K562 (cell line): ENCODE measurements at regions not wholly inside any gene's neighbourhood (a gene's known extent, or its start where the extent isn't known, plus 50 kb on each side); places are given as distances from the start of the nearest gene placed in this dataset.

Source experiments
- ATAC-seq: fragments of 200-7000 bp; cut with Tn5 transposase; 3 replicates; pipeline ENCODE4 v1.9.1; 2020; ENCODE audit warnings: moderate library complexity
- BruUV-seq: library from RNA; stranded (reverse); fragments of 400-500 nt; replicated peaks from 2 replicates; lab custom pipeline; 2021; lab: Mats Ljungman, UMichigan
- CTCF ChIA-PET: fragments of 300-600 bp; formaldehyde crosslinking; extraction: SDS; loops from one replicate; lab custom pipeline; 2021; ENCODE audit warnings: low intra/inter-chr PET ratio; lab: Yijun Ruan, JAX
- POLR2A ChIA-PET: fragments of 300-600, 350-650 bp; sonication (Branson Sonifier 250); formaldehyde crosslinking; extraction: SDS; loops from one replicate; lab custom pipeline; 2021; ENCODE audit warnings: antibody characterized with exemption, inconsistent platforms; lab: Yijun Ruan, JAX
- DNase-seq, 4 experiments: peaks; one replicate each; pipeline versions ENCODE4 v3.0.0 to v3.0.0-alpha.2; 2011 to 2018; ENCODE audit warnings: low spot score in 3 of 4, mixed read lengths in 3 of 4; ENCODE audit errors: extremely low read depth in 1 of 4
- FAIRE-seq: peaks from 2 replicates; lab custom pipeline; 2011; peaks lifted over from hg19 to GRCh38; lab: Jason Lieb, UNC
- H2AFZ ChIP-seq: 2 replicates; pipeline ENCODE4 v1.6.0; 2011; ENCODE audit warnings: low read depth, low read length, control low read depth, inconsistent platforms
- H3K27ac ChIP-seq: fragments of 200-600 bp; 3 replicates; pipeline ENCODE4 v1.8.0; 2011; ENCODE audit warnings: low read depth, mild to moderate bottlenecking, control low read depth, inconsistent platforms, low read length, moderate library complexity, mixed read lengths; ENCODE audit errors: extremely low read depth
- H3K27me3 ChIP-seq, 2 experiments: fragments of 300-600 bp in 1 of 2; 2 replicates in 1 of 2; 3 replicates in 1 of 2; pipeline versions ENCODE4 v1.6.0 to v1.8.0; 2011; ENCODE audit warnings: inconsistent platforms in 2 of 2, low read length in 2 of 2, mild to moderate bottlenecking in 1 of 2, mixed read lengths in 1 of 2, moderate library complexity in 1 of 2; ENCODE audit not compliant: control insufficient read depth in 2 of 2, insufficient read depth in 2 of 2
- H3K36me3 ChIP-seq: fragments of 300-600 bp; 3 replicates; pipeline ENCODE4 v1.8.0; 2011; ENCODE audit warnings: mild to moderate bottlenecking, low read length, inconsistent platforms; ENCODE audit not compliant: control insufficient read depth, insufficient read depth
- H3K4me1 ChIP-seq, 2 experiments: fragments of 200-600 bp in 1 of 2; replicated peaks in 1 of 2; 2 replicates in 1 of 2; 3 replicates in 1 of 2; pipeline versions ENCODE4 v1.5.1 to v1.8.0; 2011; ENCODE audit warnings: inconsistent platforms in 2 of 2, low read length in 2 of 2, mild to moderate bottlenecking in 1 of 2, mixed read lengths in 1 of 2, moderate library complexity in 1 of 2; ENCODE audit not compliant: control insufficient read depth in 2 of 2, insufficient read depth in 2 of 2
- H3K4me2 ChIP-seq: 2 replicates; pipeline ENCODE4 v1.6.1; 2011; ENCODE audit warnings: low read length, control low read depth, inconsistent platforms, mixed read lengths; ENCODE audit not compliant: insufficient read depth
- H3K4me3 ChIP-seq: fragments of 200-600 bp; sonication (generic), shearing (Covaris generic); 2 replicates; pipeline ENCODE4 v1.5.1; 2016; ENCODE audit warnings: control low read depth, inconsistent platforms
- H3K79me2 ChIP-seq: fragments of 200-600 bp; 3 replicates; pipeline ENCODE4 v1.8.0; 2011; ENCODE audit warnings: low read length, inconsistent platforms; ENCODE audit not compliant: control insufficient read depth, insufficient read depth
- H3K9ac ChIP-seq, 2 experiments: 2 replicates each; pipeline versions ENCODE4 v1.6.0 to v1.6.1; 2011; ENCODE audit warnings: low read depth in 2 of 2, low read length in 2 of 2, control low read depth in 1 of 2, inconsistent platforms in 1 of 2, mild to moderate bottlenecking in 1 of 2, mixed read lengths in 1 of 2; ENCODE audit not compliant: insufficient read depth in 1 of 2
- H3K9me1 ChIP-seq: one replicate; pipeline ENCODE4 v1.6.0; 2011; ENCODE audit warnings: inconsistent platforms, mild to moderate bottlenecking, low read length, moderate library complexity; ENCODE audit not compliant: control insufficient read depth, insufficient read depth
- H3K9me3 ChIP-seq: replicated peaks from 2 replicates; pipeline ENCODE4 v1.5.1; 2011; ENCODE audit warnings: low read depth, low read length, inconsistent platforms; ENCODE audit not compliant: control insufficient read depth, insufficient read depth
- H4K20me1 ChIP-seq: replicated peaks from 2 replicates; pipeline ENCODE4 v1.6.1; 2011; ENCODE audit warnings: low read length, inconsistent platforms, mixed read lengths; ENCODE audit not compliant: control insufficient read depth, insufficient read depth
- ATF3 ChIP-seq, 2 experiments: fragments of 450-650 bp in 1 of 2; sonication (generic) in 1 of 2; formaldehyde crosslinking in 1 of 2; IDR thresholded peaks in 1 of 2; conservative IDR thresholded peaks in 1 of 2; 2 replicates each; pipeline versions ENCODE4 v1.6.1 to v1.8.1; 2016 to 2023; ENCODE audit warnings: mild to moderate bottlenecking in 2 of 2, moderate library complexity in 2 of 2, inconsistent platforms in 1 of 2, missing genetic modification reagents in 1 of 2
- CREM ChIP-seq: IDR thresholded peaks from 2 replicates; pipeline ENCODE4 v1.6.1; 2014; ENCODE audit warnings: antibody characterized with exemption, low read depth
- MEIS2 ChIP-seq: fragments of 450-650 bp; IDR thresholded peaks from 2 replicates; pipeline ENCODE4 v1.6.1; 2014; ENCODE audit warnings: mild to moderate bottlenecking; ENCODE audit not compliant: partially characterized antibody
- NR1H2 ChIP-seq: sonication (generic); formaldehyde crosslinking; IDR thresholded peaks from 2 replicates; pipeline ENCODE4 v1.4.0; 2020; ENCODE audit warnings: mild to moderate bottlenecking, missing genetic modification reagents
- ZFP36 ChIP-seq: fragments of 150-350 bp; IDR thresholded peaks from 2 replicates; pipeline ENCODE4 v1.6.1; 2018; ENCODE audit warnings: low read length, low read depth; ENCODE audit not compliant: partially characterized antibody
- ZNF174 ChIP-seq: fragments of 250-450 bp; sonication (Bioruptor Pico); IDR thresholded peaks from 2 replicates; pipeline ENCODE4 v1.4.0; 2020; ENCODE audit warnings: mild to moderate bottlenecking
- ZNF398 ChIP-seq: fragments of 250-450 bp; sonication (Bioruptor Pico); IDR thresholded peaks from 2 replicates; pipeline ENCODE4 v1.8.0; 2021; ENCODE audit warnings: moderate library complexity, mild to moderate bottlenecking, inconsistent platforms
- WGBS: fragments of 100-300 bp; shearing (Covaris generic); methylation state at CpG from one replicate; pipeline ENCODE4 v1.1.6; 2016; ENCODE audit warnings: low coverage, mixed read lengths; ENCODE audit not compliant: insufficient coverage; ENCODE audit errors: missing lambda C conversion rate; 5-methylcytosine and 5-hydroxymethylcytosine counted together
- in situ Hi-C: fragments of 300-500 bp; cut with MboI; formaldehyde crosslinking; loops from 4 replicates; pipeline ENCODE4 v1.15.0; 2018; ENCODE audit warnings: inconsistent platforms, mixed read lengths
- intact Hi-C: fragments of 100-400 bp; cut with micrococcal nuclease; formaldehyde crosslinking; loops from 2 replicates; pipeline ENCODE4 v1.14.2; 2022

GRCh38 chr2:145909766-145910165 is 1389.8 kb upstream of the ZEB2 start (continued):
- no peak for TF ChIP-seq ATF3 (IDR thresholded peaks at IDR 0.05)
- no peak for TF ChIP-seq ATF3 (CRISPR knock-in tag; conservative IDR thresholded peaks at IDR 0.05)
- TF ChIP-seq ZNF174: no peak
- no peak for TF ChIP-seq NR1H2 (CRISPR knock-in tag)
- TF ChIP-seq CREM: no peak
- TF ChIP-seq ZFP36: no peak

- no peaks in the 10 kb centered on the region for H3K9me1 ChIP-seq
- ChIA-PET CTCF (no interaction called here), POLR2A (no interaction called here)
- H3K9me3 ChIP-seq: no peaks in the 10 kb centered on the region
- no peaks in the 10 kb centered on the region for H3K79me2 ChIP-seq
- WGBS: 28% methylated on average over 5 of the region's 5 CpGs
- no peak overlapping the region for H3K4me3 ChIP-seq
- H3K27me3 ChIP-seq: no peaks in the 10 kb centered on the region
- ATAC-seq (no peak), FAIRE-seq (no peak), DNase-seq (no peak)
- no peak overlapping the region for H3K4me2 ChIP-seq
- no peaks in the 10 kb centered on the region for H3K36me3 ChIP-seq
- in situ Hi-C loops (no loop called here), intact Hi-C loops (no loop called here)
- H3K27ac ChIP-seq: no peak overlapping the region
- TF ChIP-seq MEIS2 (peak; percentile 17), ZNF398 (no peak)
- H3K9ac ChIP-seq: no peak overlapping the region
- H4K20me1 ChIP-seq: no peaks in the 10 kb centered on the region
- no peaks in the 10 kb centered on the region; a peak in 1 of 5 replicates for H3K4me1 ChIP-seq
- no TSS peak for BruUV-seq
- H2AFZ ChIP-seq: peak overlapping the region; percentile 38; the same call in 1 of the 2 replicates
Measured at GRCh38 chr2:145909175-145909755, 1389.3 kb upstream of the ZEB2 start.
